ENCODE measurements at regions not wholly inside any gene's neighbourhood (a gene's known extent, or its start where the extent isn't known, plus 50 kb on each side); places are given as distances from the start of the nearest gene placed in this dataset.
A peak's percentile ranks its signal among the peaks of the same experiment; 100 is the strongest.

- 8 to 18% methylated on average over 45 to 53 of the region's 62 CpGs for whole genome bisulfite sequencing, 2 donors
- intact Hi-C loops (cut with DNase I), result no loop called here
- TF ChIP-seq, protein P1, sequence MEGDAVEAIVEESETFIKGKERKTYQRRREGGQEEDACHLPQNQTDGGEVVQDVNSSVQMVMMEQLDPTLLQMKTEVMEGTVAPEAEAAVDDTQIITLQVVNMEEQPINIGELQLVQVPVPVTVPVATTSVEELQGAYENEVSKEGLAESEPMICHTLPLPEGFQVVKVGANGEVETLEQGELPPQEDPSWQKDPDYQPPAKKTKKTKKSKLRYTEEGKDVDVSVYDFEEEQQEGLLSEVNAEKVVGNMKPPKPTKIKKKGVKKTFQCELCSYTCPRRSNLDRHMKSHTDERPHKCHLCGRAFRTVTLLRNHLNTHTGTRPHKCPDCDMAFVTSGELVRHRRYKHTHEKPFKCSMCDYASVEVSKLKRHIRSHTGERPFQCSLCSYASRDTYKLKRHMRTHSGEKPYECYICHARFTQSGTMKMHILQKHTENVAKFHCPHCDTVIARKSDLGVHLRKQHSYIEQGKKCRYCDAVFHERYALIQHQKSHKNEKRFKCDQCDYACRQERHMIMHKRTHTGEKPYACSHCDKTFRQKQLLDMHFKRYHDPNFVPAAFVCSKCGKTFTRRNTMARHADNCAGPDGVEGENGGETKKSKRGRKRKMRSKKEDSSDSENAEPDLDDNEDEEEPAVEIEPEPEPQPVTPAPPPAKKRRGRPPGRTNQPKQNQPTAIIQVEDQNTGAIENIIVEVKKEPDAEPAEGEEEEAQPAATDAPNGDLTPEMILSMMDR (IDR thresholded peaks at IDR 0.05), result no peak
- TF ChIP-seq POLR2A (IDR thresholded peaks at IDR 0.05), result no peak
- H3K4me1 ChIP-seq, result peaks cover 8 to 24% of the 10 kb centered on the region in 2 donors
- DNase-seq, result peak; percentile 46 to 48
- peak overlapping the region in 1 of 3 donors; percentile 24 for H3K27ac ChIP-seq
- H3K36me3 ChIP-seq, result no peaks in the 10 kb centered on the region
- H3K9me3 ChIP-seq, result no peaks in the 10 kb centered on the region
- no peak overlapping the region for H3K4me3 ChIP-seq (replicated peaks in 1 of 3)
- no peaks in the 10 kb centered on the region for H3K27me3 ChIP-seq
Measured at GRCh38 chr6:167678102-167679101, 148.3 kb upstream of the AFDN start.

DNA sequence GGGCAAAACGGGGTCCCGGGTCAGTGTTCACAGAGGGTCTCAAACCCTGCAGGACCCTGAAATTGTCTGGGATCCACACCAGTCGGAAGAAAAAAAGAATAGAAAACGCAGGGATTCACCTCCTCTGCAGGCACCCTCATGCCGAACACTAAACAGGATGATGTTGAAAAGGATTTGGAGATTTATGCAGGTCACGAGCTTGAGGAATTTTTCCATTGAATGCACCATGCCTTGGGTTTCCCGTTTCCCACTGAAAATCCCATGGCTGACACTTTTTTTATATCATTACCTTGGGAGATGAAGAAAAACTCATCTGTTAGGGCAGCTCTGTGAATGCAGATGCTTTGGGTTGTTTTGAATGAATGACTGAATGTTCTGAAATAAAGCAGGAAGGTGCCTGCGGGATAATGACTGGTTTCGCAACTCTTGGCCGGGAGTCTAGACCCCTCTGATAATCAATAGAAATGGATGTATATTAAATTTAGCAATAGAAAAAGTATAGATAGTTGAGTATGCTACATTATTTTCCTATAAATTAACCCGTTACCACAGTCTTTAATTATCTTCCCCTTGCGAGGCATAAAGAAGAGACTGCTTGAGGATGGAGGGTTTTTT is 147.5 kb upstream of the AFDN start:
- Histone ChIP-seq H3K4me3 (replicated peaks in 1 of 3) (no peak overlapping the region), H3K36me3 (no peaks in the 10 kb centered on the region), H3K27me3 (no peaks in the 10 kb centered on the region), H3K9me3 (no peaks in the 10 kb centered on the region), H3K27ac (no peak overlapping the region), H3K4me1 (peaks cover 8 to 26% of the 10 kb centered on the region in 2 donors)
- no peak for DNase-seq
- WGBS, 2 donors, result 65 to 73% methylated on average over 12 of the region's 12 CpGs
- TF ChIP-seq POLR2A (IDR thresholded peaks at IDR 0.05), result no peak
- TF ChIP-seq, protein P1 (IDR thresholded peaks at IDR 0.05), result no peak
- intact Hi-C loops (cut with DNase I), result no loop called here

DNA sequence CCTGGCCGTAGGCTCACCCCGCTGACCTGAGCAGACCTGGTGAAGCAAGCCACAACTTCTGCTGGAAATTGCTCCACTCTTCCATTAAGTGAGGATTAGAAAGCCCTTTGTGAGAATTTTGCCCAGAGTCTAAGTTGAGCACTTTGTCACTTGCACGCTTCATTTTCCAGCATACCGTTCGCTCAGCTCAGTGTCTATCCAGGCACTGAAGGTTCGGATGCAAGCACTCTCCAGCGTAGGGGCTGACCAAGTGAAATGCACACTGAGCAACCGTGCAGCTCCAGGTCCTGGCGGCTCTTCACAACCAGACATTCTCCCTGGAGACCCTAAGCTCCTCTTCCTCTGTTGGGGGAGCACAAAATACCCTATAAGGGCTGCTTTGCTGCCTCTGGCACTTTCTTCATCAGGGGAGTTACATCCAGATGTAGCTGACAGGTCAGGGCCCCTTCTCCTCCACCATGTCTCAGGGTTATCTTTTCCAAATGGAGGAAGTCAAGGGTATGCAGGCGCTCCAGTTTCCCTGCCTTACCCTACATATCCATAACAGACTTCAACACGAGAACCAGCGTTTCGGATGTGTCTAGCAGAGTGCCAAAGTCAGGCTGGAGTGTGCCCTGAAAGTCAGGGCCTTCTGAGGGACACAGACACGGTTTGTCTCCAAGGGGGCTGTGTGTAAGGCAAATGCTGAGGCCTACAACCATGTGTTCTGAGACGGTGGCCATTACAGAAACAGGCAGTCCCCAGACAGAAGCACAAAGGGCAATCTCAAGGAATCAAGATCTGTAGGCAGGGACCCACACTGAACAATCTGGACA is 146.7 kb upstream of the AFDN start:
- 79 to 92% methylated on average over 14 to 15 of the region's 15 CpGs for WGBS, 2 donors
- no peaks in the 10 kb centered on the region for H3K9me3 ChIP-seq
- TF ChIP-seq POLR2A (IDR thresholded peaks at IDR 0.05), result no peak
- TF ChIP-seq, protein P1 (IDR thresholded peaks at IDR 0.05), result no peak
- H3K4me1 ChIP-seq, result peaks cover 8 to 26% of the 10 kb centered on the region in 2 donors
- no peak overlapping the region for H3K27ac ChIP-seq
- no peaks in the 10 kb centered on the region for H3K36me3 ChIP-seq
- DNase-seq, result no peak
- intact Hi-C loops (cut with DNase I), result no loop called here
- no peak overlapping the region for H3K4me3 ChIP-seq (replicated peaks in 1 of 3)
- no peaks in the 10 kb centered on the region for H3K27me3 ChIP-seq

- H3K9me3 ChIP-seq, result no peaks in the 10 kb centered on the region
- H3K27me3 ChIP-seq, result no peaks in the 10 kb centered on the region
- DNase-seq, result no peak
- intact Hi-C loops (cut with DNase I), result no loop called here
- WGBS, 2 donors, result 91 to 96% methylated on average over 15 of the region's 15 CpGs
- peaks cover 8 to 26% of the 10 kb centered on the region in 2 donors for H3K4me1 ChIP-seq
- H3K4me3 ChIP-seq (replicated peaks in 1 of 3), result no peak overlapping the region
- TF ChIP-seq POLR2A (IDR thresholded peaks at IDR 0.05), result no peak
- TF ChIP-seq, protein P1 (IDR thresholded peaks at IDR 0.05), result no peak
- no peak overlapping the region for H3K27ac ChIP-seq
- H3K36me3 ChIP-seq, result no peaks in the 10 kb centered on the region
Measured at GRCh38 chr6:167680605-167681149, 146.0 kb upstream of the AFDN start.

All from thyroid gland (tissue), 4 donors.